NCI-H446 (cell line): ENCODE measurements at regions not wholly inside any gene's neighbourhood (a gene's known extent, or its start where the extent isn't known, plus 50 kb on each side); places are given as distances from the start of the nearest gene placed in this dataset.

Experiments
- DNase-seq, 2 experiments: peaks; one replicate each; lab custom pipeline; 2025; lab: John Stamatoyannopoulos, UW

DNA sequence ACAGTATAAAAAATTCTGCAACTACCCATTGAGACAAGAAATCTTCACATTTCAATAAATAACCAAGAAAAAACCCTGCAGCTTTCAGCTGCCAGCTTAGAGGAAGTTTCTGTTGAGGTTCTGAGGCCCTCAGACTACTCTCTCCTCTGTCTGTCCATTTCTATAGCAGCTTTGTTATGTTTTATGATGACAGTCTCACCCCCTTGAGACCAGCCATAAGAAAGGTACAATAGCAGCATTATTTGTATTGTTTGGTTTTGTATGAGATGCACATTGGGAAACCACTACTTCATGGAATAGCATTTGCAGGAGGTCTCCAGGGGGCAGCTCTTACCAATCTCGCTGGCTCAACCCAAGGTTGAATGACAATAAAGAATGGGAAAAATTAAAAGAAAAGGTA is 334.6 kb upstream of the VRK2 start:
- DNase-seq, result no peak

DNA sequence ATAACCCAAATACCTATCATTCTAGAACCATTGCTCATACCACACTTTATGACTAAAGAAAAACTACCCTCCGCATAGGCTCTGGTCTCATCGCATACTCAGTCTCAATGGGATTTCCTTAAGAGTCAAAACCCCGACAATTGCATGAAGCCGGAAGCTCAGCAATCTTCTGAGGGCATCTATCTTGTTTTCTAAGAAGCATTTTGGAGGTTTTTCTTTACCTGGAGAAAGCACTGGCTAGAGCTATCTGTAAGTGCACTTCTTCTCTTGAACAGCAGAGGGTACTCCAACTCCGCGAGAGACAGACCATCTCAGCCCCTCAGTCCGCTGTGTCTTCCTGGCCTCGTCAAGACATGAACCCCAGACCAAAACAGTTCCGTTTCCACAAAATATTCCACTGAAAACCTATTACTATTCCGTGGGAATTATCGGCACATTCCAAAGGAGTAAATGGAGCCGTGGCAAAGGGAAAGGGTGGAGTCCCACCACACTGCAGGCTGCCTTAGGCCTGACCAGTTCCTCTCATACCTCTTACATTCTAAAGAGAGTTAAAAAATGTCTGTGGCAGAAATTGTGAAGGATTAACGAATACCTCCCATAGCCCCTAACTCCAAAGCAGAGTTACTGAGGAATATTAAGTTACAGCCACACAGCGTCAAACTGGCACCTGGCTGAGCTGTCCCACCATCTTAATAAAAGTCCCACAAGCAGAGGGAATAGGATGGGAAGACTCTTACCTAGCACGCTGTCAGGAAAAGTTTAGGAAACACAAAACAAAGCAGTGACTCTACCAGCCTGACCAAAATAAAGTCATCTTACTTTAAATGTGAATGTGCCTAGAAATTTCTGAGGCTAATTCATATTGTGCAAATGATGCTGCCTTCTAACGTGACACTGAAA is 325.6 kb upstream of the VRK2 start:
- DNase-seq, result peak; percentile 62 to 83

DNA sequence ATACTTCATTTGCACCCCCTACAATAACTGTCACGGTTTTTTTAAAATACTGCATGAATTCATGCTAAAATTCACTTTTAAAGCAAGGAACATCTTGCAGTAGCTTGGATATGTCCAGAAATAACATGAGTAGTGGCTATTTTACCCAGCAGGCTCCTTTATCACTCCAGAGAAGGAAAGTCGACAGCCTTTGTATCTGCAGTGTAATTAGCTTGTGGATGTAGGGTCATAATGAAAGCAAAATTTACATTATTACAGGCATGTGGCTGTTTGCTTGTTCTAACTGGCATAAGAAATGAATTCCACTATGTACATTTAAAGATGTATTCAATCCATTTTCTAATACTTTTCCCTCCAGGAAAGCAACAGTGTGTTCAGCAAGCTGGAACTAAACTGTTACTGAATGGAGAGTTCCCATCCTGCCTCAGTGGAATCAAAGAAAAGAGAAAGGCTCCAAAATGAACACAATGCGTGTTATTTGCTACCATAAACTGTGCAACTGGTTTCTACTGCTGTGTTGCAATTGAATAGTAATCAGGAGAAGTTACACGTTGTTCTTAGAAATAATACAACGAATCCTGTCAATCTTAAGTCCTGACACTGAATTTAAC is 321.2 kb upstream of the VRK2 start:
- no peak for DNase-seq

DNA sequence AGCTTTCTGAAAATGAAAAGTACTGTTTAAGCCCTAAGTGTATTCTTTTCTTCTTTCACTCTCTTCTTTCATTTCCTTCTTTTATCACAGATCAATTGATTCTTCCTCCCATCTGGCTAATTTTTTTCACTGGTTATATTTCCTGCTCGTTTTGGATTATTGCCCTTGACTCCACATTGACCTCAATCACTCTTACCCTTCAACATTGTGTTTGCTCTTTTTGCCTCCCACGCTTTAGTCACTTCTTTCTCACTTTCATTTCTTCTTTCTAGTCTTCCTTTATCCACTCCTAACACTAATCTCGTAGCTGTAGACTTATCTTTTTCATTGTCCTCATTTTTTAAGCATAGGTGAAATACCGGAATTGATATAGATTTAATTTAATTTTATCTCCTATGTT is 320.3 kb upstream of the VRK2 start:
- no peak for DNase-seq

DNA sequence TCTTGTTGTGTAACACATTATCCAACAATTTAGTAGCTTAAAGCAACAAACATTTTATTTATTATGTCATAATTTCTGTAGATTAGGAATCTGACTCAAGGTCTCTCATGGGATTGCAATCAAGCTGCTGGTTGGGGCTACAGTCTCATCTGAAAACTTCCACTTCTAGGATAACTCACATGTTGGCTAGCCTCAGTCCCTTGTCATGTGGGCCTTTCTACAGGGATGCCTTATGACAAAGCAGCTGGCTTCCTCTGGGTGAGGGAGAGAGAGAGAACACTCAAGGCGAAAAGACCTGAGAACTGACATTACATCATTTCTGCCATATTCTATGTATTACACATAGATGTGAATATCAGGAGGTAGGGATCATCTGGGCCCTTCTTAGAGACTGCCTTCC is 317.9 kb upstream of the VRK2 start:
- no peak for DNase-seq

DNA sequence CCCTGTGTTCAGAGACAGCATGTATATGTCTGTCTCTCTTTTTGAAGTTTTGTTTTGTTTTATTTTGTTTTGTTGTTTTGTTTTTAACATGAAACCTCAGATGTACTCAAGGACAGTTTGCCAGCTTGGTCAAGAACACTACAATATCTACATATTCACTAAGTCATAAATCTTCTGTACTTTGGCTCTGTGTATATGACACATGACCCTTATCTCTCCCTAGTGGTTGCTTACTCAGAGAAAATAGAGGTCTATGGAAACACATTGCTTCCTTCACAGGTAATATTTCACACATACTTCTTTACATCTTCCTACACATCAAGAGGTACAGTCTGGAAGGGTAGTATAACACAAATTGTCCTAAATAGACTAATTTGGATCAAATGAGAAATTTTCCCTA is 312.6 kb upstream of the VRK2 start:
- DNase-seq, result no peak

DNA sequence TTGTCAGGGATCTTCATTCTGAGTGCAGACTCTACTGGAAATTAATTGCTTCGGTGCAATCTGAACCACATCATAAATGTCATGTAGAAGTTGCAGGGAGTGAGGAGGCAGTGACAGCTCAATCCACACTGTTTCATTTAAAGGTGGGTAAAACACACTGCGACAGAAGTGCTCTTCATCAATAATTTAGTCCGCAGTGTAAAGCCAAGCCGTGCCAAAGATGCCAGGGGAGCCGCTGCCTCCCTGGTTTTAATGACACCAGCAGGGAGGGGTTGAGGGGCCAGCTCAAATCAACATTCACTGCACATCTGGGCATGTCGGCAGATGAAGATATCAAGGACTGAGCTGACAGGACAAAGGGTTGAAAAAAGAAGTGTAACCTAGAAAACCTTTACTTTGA is 305.7 kb upstream of the VRK2 start:
- no peak for DNase-seq

DNA sequence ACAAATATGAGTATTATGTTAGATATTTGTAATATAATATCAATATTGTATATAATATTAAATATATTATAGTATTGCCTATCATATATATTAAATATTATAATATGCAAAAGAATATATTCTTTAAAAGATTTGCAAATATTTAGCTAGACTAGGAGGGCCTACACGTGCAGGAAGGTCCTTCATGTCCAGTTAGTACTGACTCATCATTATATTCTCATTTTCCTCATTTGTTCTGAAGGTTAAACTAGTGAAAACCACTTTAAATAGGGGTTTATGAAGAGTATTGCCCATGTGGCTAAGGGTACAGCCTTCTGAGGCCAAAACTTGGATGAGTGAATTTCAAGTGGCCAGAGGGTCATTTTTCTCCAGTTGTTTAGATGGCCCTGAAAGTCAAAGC is 293.0 kb upstream of the VRK2 start:
- DNase-seq, result no peak

DNA sequence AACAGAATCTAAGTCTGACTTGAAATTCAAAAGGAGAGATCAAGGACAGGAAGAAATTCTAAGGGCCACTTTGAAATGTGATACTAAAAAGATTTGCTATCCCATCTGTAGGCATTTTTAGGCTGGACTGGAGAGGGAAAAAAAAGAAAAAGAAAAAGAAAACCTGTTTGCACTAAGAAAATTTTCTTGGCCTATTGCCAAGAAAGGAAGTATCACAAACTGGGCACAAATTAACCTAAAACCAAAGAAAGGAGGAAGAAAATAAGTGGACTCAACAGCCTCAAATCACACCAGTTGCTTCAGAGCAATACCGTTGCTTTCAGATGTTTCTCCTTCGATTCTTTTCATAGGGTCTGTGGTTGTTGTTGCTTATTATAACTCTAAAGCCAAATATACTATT is 287.9 kb upstream of the VRK2 start:
- no peak for DNase-seq

DNA sequence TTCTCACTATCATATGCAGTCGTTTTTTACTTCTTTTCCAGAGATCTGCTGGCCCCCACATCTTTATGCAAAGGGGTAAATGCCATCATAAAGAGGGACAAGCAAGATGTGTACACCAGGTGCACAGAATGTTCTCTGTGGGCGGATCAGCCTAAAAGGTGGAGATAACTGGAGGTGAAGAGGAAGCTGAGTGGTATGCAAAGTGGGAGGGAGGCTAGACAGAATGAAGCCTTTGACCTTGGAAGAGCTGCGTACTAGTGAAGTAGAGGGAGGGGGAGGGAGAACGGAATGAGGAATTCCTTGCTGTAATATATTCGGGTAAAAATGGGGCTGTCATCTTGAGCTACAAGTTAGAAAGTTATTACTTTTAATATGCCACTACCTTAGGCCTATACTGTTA is 287.5 kb upstream of the VRK2 start:
- no peak for DNase-seq

DNA sequence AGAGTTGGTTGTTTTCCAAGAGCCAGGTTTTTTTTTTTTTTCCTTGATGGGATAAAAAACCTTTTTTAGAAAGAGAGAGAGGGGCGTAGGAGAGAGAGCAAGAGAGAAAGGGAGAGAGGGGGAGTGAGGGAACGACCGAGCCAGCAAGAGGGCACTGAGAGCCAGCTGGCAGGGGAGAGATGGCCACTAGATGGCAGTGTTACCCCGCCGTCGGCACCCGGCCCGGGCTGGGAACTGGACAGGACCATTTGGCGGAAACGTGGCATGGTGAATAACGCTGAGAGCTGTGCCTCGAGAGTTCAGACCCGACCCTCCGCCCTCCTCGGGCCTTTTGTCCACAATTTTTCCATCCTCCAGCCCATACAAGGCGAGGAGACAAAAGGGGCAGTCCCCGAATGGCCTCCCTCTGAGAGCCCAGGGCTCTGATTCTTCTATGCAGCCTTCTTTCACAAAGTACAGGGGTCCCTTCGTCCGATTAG is 286.7 kb upstream of the VRK2 start:
- DNase-seq, result peak; percentile 93 to 95

DNA sequence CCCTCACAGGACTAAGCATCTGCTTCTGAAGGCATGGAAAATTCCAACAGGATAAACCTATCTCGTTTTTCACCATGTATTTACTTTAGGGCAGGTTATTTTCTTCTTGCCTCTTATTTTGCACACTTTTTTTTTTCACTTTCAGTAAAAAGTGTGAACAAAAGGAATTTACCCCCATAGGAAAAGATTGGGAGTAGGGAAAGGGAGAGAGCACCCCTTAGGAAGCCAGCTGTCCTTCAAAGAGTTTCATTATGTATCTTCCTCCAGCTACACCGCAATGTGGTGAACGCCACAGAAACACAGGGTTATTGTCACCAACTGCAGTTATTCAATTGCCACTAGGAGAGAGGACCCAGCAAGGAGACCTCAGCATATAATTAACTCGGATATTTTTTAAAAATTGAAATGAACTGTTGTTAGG is 286.2 kb upstream of the VRK2 start:
- no peak for DNase-seq

DNA sequence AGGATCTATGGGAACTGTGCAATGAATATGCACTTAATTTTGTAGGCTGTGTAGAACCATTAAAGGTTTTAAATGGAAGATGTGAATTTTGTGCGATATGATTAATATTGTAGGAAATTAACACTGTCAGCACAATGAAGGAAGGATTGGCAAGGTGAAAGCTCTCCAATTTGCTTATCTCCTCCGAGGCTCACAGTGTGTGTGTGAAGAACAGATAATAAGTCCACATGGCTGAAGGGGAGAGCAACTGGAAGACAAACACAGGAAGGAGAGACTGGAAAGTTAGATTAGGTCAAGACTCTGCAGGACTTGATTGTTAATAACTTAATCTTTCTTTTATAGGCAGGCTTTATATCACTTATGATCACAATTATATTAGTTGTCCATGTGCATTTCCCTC is 269.7 kb upstream of the VRK2 start:
- no peak for DNase-seq

DNA sequence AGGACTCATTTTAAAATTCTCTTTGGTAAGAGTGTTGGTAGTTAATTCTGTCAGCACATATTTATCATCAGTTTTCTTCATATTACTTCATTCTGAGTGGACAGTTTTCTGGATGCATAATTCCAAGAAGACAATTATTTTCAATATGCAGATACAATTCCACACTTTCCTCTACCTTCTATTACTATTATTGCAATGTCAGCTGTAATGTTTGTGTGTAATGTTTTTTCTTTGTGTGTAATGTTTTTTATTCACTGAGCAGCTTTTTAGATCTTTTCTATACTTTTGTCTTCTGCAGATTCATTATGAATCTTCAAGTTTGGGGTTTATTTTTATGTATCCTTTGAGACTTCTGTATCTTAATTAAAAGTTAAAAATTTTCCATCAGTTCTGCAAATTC is 264.0 kb upstream of the VRK2 start:
- DNase-seq, result no peak

DNA sequence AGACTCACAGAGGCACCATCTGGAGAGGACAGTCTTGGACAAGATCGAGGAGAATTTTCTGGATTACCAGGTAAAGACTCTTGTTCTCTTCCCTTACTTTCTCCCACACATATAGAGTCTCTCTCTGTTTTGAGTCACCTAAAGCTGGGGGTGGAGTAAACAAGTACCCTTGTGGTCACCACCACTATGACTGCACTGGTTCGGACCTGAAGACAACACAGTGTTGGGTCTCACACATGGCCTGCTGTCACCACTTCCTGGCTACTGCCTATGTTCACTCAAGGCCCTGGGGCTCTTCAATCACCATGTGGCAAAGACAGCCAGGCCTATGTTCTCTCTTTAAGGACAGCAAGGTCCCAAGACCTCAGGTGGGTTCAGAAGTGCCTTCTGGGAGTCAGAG is 253.3 kb upstream of the VRK2 start:
- DNase-seq, result no peak

DNA sequence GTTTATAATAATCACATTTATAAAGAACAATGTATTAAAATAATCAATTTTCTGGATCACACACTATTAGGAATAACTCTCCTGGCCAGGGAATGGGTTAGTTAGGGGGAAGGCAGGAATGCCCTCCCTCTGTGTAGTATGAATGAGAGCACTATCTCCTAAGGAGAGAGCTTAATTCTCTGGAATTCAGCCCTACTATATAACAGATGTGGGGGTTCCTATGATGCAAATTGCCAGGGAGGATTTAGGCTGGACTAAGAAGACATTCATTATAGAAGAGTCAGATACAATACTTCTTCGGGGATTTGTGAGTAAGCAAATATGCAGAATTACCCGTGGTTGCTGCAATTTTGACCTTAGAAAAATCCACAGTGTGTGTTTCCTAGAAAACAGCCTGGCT is 250.1 kb upstream of the VRK2 start:
- DNase-seq, result no peak

DNA sequence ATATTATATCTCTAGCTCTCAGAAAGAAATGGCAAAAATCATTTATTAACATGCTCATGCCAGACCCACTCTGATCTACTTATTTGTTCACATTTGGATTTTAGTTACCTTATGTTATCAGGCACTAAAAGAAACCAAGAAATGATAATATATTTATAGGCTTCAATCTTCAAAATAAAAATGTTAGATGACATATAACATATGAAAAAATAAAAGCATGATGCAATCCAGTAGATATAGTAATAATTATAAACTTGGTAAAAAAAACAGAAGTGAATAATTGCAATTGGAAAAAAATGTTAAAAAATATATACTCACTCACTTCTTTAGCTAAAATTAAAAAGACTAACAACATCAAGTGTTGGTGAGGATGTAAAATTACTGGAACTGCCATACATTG is 248.3 kb upstream of the VRK2 start:
- no peak for DNase-seq

DNA sequence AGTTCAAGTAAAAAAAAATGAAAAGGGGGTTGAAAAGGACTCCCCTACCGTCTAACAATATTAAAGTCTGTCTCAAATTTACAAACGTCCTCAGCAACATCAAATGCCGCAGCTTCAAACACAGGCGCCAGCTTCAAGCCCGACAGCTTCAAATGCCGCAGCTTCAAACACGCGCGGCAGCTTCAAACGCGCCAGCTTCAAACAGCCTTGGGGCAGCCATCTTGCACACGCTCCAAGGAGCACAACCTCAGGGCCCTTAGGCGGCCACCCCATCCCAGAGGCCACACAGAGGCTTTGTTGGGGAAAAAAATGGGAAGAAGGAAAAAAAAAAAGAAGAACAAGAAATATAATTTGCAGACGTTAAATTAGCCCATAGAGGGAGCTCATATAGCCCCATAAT is 244.4 kb upstream of the VRK2 start:
- no peak for DNase-seq

DNA sequence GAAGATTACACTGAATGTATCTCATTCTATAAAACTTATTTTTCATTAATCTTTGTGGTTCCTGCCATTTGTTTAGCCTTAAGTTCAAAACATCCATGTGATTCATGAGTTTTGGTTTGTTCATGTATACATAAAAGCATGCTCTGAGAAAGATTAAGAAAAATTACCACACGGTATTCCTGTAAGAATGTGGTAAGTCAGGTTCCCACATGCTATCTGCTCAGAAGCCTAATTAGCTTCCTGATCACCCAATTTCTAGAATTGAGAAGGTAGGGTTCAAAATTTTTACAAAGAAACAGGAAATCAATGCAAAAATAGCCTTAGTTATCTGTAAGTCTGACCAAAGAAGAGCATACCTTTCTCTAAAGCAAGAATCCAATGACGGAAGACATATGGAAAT is 241.6 kb upstream of the VRK2 start:
- no peak for DNase-seq

DNA sequence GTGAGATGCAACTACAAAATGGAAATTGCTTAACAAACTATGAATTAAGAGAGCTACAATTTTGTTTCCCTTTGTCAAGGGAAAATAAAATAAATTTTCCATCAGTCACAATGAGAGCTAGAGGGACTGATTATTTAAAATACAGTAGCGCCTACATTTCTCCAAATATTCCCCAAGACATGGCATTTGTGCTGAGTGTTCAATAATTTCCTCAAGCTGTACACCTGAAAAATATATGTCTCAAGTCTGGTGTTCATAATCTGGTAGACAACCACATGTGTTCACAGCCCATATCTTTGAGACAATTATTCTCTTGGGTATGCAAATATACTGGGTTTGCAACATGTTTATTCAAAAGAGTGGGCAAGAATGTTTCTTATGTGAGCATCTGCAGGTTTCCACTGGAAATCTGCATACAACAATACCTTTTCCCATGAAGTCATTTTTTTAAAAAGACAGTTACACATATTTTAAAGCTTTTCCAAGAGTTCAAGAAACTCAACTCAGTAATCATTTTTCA is 240.1 kb upstream of the VRK2 start:
- no peak for DNase-seq

DNA sequence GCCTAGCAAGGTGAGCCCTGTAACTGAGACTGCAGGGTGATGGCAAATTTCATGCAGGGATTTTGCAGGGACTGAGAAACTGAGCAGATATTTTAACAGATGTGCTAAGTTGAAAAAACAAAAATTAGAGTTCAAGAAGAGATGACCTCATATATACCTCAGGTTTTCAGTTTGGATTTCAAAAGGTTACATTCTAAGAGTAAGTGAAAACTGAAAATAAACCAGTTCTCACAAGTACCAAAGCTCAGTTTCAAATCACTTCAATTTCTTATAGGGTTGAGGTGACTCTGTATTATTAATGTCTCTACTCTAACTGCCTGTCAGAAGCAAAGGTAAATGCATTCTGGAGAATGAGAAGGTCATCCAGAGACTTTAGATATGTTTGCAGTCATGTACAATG is 237.4 kb upstream of the VRK2 start:
- DNase-seq, result no peak

DNA sequence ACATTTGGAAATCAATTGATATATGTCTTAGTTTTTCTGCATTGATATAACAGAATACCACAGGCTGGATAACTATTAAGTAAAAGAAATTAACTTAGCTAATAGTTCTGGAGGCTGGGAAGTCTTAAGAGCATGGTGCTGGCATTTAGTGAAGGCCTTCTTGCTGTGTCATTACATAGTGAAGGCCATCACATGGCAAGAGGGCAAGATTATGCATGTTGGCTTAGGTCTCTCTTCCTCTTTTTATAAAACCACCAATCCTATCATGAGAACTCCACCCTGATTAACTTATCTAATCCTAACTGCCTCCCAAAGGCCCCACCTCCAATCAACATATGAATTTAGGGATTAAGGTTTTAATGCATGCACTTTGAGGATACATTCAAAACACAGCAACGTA is 225.5 kb upstream of the VRK2 start:
- no peak for DNase-seq

DNA sequence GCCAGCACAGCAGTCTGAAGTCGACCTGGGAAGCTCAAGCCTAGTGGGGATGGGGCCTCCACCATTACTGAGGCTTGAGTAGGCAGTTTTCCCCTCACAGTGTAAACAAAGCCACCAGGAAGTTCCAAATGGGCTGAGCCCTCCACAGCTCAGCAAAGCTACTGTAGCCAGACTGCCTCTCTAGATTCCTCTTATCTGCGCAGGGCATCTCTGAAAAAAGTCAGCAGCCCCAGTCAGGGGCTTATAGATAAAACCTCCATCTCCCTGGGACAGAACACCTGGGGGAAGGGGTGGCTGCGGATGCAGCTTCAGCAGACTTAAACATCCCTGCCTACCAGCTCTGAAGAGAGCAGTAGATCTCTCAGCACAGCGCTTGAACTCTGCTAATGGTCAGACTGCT is 218.4 kb upstream of the VRK2 start:
- DNase-seq, result no peak

DNA sequence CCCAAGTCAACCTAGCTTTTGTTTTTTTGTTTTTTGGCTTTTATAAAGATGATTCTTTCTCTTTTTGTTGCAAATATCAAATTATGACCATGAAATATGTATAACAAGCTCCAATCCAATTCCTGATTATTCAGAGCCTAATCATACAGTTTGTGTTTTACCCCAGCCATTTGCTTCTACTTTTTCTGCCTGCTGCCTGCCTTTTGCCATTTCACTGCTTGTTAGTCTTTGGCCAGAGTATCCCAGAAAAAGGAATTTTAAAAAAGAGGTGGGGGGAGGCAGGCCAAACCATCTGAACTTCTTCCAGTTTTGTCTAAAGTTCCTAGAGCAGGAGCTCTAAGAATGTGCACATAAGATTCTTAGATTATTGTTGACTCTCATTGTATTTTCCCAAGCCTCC is 211.9 kb upstream of the VRK2 start:
- DNase-seq, result no peak
